CD14-positive monocyte (primary cell): ENCODE measurements at regions not wholly inside any gene's neighbourhood (a gene's known extent, or its start where the extent isn't known, plus 50 kb on each side); places are given as distances from the start of the nearest gene placed in this dataset.

ENCODE experiments used
- DNase-seq, 3 donors: peaks; one replicate each; pipeline ENCODE4 v3.0.0-alpha.2; 2011 to 2022
- H2AFZ ChIP-seq: 2 replicates; pipeline ENCODE4 v1.6.0; 2012; ENCODE audit warnings: mild to moderate bottlenecking, low read depth, low read length, inconsistent platforms; ENCODE audit not compliant: insufficient read depth, poor library complexity, severe bottlenecking
- H3K27ac ChIP-seq, 2 donors: 1 replicate in 1 of 2; 2 replicates in 1 of 2; pipeline ENCODE4 v1.5.1; 2012 to 2013; ENCODE audit warnings: low read length in 2 of 2, control low read depth in 1 of 2, inconsistent platforms in 1 of 2, low read depth in 1 of 2, mild to moderate bottlenecking in 1 of 2
- H3K27me3 ChIP-seq, 2 donors: one replicate each; pipeline versions ENCODE4 v1.6.0 to v1.6.1; 2011 to 2013; ENCODE audit warnings: low read length in 2 of 2; ENCODE audit not compliant: control insufficient read depth in 2 of 2, insufficient read depth in 2 of 2
- H3K36me3 ChIP-seq, 2 donors: replicated peaks in 1 of 2; 1 replicate in 1 of 2; 2 replicates in 1 of 2; pipeline versions ENCODE4 v1.5.1 to v1.6.1; 2012 to 2013; ENCODE audit warnings: low read length in 2 of 2, control low read depth in 1 of 2, inconsistent platforms in 1 of 2, mild to moderate bottlenecking in 1 of 2; ENCODE audit not compliant: insufficient read depth in 2 of 2, control insufficient read depth in 1 of 2
- H3K4me1 ChIP-seq, 2 donors: 1 replicate in 1 of 2; 2 replicates in 1 of 2; pipeline versions ENCODE4 v1.5.1 to v1.6.1; 2012 to 2013; ENCODE audit warnings: low read length in 2 of 2, control low read depth in 1 of 2, inconsistent platforms in 1 of 2, mild to moderate bottlenecking in 1 of 2, moderate library complexity in 1 of 2; ENCODE audit not compliant: insufficient read depth in 2 of 2, control insufficient read depth in 1 of 2
- H3K4me2 ChIP-seq: replicated peaks from 2 replicates; pipeline ENCODE3; 2012; ENCODE audit warnings: low read length, moderate library complexity, mild to moderate bottlenecking; ENCODE audit not compliant: poor library complexity, severe bottlenecking; ENCODE audit errors: extremely low read depth
- H3K4me3 ChIP-seq, 3 experiments: fragments of 200-600 bp in 1 of 3; sonication (generic) in 1 of 3; replicated peaks in 1 of 3; 1 replicate in 2 of 3; 2 replicates in 1 of 3; pipeline ENCODE4 v1.5.1; 2011 to 2013; ENCODE audit warnings: low read length in 3 of 3, mild to moderate bottlenecking in 3 of 3, control low read depth in 2 of 3, low read depth in 2 of 3, inconsistent platforms in 1 of 3, moderate library complexity in 1 of 3
- H3K79me2 ChIP-seq: 2 replicates; pipeline ENCODE4 v1.6.0; 2012; ENCODE audit warnings: mild to moderate bottlenecking, control low read depth, inconsistent platforms, low read length, moderate library complexity; ENCODE audit not compliant: insufficient read depth
- H3K9ac ChIP-seq: 2 replicates; pipeline ENCODE4 v1.6.0; 2017; ENCODE audit warnings: low read length, mild to moderate bottlenecking; ENCODE audit not compliant: insufficient read depth, poor library complexity, severe bottlenecking
- H3K9me3 ChIP-seq, 2 donors: replicated peaks in 1 of 2; 1 replicate in 1 of 2; 2 replicates in 1 of 2; pipeline versions ENCODE4 v1.5.1 to v1.6.1; 2012 to 2013; ENCODE audit warnings: low read length in 2 of 2, control low read depth in 1 of 2; ENCODE audit not compliant: control insufficient read depth in 1 of 2, insufficient read depth in 1 of 2
- H4K20me1 ChIP-seq: 2 replicates; pipeline ENCODE4 v1.6.0; 2012; ENCODE audit warnings: mild to moderate bottlenecking, low read length, control low read depth, moderate library complexity; ENCODE audit not compliant: insufficient read depth
- H3K27ac Mint-ChIP-seq, 7 donors: one replicate each; pipeline ENCODE4 v1.8.0; 2020; ENCODE audit warnings: mild to moderate bottlenecking in 7 of 7, mixed read lengths in 7 of 7, moderate library complexity in 6 of 7, inconsistent platforms in 2 of 7
- H3K27me3 Mint-ChIP-seq, 3 donors: one replicate each; pipeline ENCODE4 v1.8.0; 2021 to 2022; ENCODE audit warnings: low read depth in 3 of 3, mild to moderate bottlenecking in 3 of 3, mixed read lengths in 3 of 3, moderate library complexity in 3 of 3, inconsistent platforms in 1 of 3
- H3K36me3 Mint-ChIP-seq, 2 donors: one replicate each; pipeline ENCODE4 v1.8.0; 2020; ENCODE audit warnings: mixed read lengths in 2 of 2, inconsistent platforms in 1 of 2, mild to moderate bottlenecking in 1 of 2
- H3K4me1 Mint-ChIP-seq: one replicate; pipeline ENCODE4 v1.8.0; 2020; ENCODE audit warnings: mild to moderate bottlenecking, mixed read lengths
- H3K4me3 Mint-ChIP-seq, 2 donors: one replicate each; pipeline ENCODE4 v1.8.0; 2020; ENCODE audit warnings: mild to moderate bottlenecking in 2 of 2, mixed read lengths in 2 of 2, moderate library complexity in 1 of 2
- H3K9me3 Mint-ChIP-seq, 7 donors: one replicate each; pipeline ENCODE4 v1.8.0; 2020 to 2022; ENCODE audit warnings: mixed read lengths in 7 of 7, mild to moderate bottlenecking in 6 of 7, moderate library complexity in 6 of 7, inconsistent platforms in 2 of 7
- WGBS: methylation state at CpG from one replicate; pipeline ENCODE4 v1.1.5; 2013; ENCODE audit warnings: missing lambda C conversion rate; ENCODE audit not compliant: insufficient coverage; 5-methylcytosine and 5-hydroxymethylcytosine counted together
- intact Hi-C, 2 donors: fragments of 100-400 bp; cut with micrococcal nuclease; formaldehyde crosslinking; loops; one replicate each; pipeline versions ENCODE4 v1.15.0 to v1.15.1; 2023
- TF ChIP-seq, protein P1 (sequence below): fragments of 200-600 bp; IDR thresholded peaks from one replicate; pipeline ENCODE4 v1.8.0; 2022; ENCODE audit warnings: antibody characterized with exemption, mild to moderate bottlenecking

GRCh38 chr2:144704709-144705095, 184.8 kb upstream of the ZEB2 start:
- TF ChIP-seq, protein P1, sequence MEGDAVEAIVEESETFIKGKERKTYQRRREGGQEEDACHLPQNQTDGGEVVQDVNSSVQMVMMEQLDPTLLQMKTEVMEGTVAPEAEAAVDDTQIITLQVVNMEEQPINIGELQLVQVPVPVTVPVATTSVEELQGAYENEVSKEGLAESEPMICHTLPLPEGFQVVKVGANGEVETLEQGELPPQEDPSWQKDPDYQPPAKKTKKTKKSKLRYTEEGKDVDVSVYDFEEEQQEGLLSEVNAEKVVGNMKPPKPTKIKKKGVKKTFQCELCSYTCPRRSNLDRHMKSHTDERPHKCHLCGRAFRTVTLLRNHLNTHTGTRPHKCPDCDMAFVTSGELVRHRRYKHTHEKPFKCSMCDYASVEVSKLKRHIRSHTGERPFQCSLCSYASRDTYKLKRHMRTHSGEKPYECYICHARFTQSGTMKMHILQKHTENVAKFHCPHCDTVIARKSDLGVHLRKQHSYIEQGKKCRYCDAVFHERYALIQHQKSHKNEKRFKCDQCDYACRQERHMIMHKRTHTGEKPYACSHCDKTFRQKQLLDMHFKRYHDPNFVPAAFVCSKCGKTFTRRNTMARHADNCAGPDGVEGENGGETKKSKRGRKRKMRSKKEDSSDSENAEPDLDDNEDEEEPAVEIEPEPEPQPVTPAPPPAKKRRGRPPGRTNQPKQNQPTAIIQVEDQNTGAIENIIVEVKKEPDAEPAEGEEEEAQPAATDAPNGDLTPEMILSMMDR, result no peak
- Histone ChIP-seq H3K36me3 (no peaks in the 10 kb centered on the region), H3K27ac (peak overlapping the region; percentile 49 to 100), H3K4me2 (peak overlapping the region; percentile 42), H3K9me3 (no peaks in the 10 kb centered on the region), H3K4me1 (peaks cover 63 to 74% of the 10 kb centered on the region in 2 donors), H4K20me1 (no peaks in the 10 kb centered on the region), H3K79me2 (peaks cover 41% of the 10 kb centered on the region), H3K9ac (peak overlapping the region; percentile 67), H3K4me3 (no peak overlapping the region), H3K27me3 (no peaks in the 10 kb centered on the region), H2AFZ (no peak overlapping the region)
- H3K36me3 Mint-ChIP-seq, result peaks cover 17 to 18% of the 10 kb centered on the region in 2 donors
- DNase-seq, result peak in 1 of 3 donors; percentile 14
- no peaks in the 10 kb centered on the region for H3K27me3 Mint-ChIP-seq
- no CpG with 5 or more reads among the region's 3 CpGs for WGBS
- intact Hi-C loops, result loop anchor here in 1 of 2 donors (5.0 kb wide), 1 partner anchor 187 kb away; no protein-coding TSS in a partner anchor
- H3K27ac Mint-ChIP-seq, result peak overlapping the region; percentile 96 to 99 (median 99)
- peaks cover 0 to 5% (median 3%) of the 10 kb centered on the region in 7 donors for H3K9me3 Mint-ChIP-seq
- H3K4me3 Mint-ChIP-seq, result no peak overlapping the region
- H3K4me1 Mint-ChIP-seq, result peaks cover 70% of the 10 kb centered on the region

DNA sequence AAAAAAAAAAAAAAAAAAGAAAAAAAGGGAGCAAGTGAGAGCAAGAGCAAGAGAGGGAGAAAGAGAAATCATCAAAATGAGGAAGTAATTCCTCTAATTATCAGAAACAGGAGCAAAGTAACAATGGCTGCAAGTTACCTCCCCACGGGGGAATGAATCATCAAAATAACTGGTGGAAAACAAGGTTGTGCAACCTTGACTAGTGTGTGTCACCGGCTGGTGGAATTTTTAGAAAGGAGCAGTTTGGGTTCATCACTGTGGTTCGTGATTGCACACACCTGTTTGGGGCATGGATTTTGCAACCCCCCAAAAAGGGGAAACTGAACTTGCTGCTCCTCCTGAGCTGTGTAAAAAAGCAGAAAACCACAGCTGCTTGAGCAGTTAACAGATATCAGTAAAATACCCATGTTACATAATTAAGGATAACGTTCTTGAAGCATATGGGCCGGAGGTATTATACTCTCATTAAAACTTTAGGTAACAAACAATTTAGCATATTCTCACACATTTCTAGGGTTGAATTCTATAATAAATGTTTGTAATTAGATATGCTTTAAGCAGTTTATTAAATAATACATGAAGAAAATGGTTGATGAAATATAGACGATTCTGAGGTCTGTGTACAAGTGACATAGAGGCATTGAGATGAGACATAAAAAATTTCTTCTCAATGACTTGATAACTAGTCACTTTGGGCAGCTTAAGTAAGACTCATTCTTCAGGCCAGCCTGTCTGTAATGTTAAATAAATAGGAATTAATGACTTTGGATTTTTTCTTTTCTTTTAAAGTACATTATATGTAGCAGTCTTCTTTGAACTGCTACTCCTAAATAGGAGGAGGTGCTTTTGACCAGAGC, 184.2 kb upstream of the ZEB2 start:
- no peaks in the 10 kb centered on the region for H3K9me3 ChIP-seq
- Mint-ChIP-seq H3K9me3 (peaks cover 0 to 5% (median 3%) of the 10 kb centered on the region in 7 donors), H3K4me3 (no peak overlapping the region), H3K27ac (peak overlapping the region; percentile 96 to 99 (median 99)), H3K27me3 (no peaks in the 10 kb centered on the region), H3K4me1 (peaks cover 65% of the 10 kb centered on the region), H3K36me3 (peaks cover 20 to 21% of the 10 kb centered on the region in 2 donors)
- peaks cover 63 to 73% of the 10 kb centered on the region in 2 donors for H3K4me1 ChIP-seq
- H3K4me2 ChIP-seq, result peak overlapping the region; percentile 42
- H3K27me3 ChIP-seq, result no peaks in the 10 kb centered on the region
- TF ChIP-seq, protein P1, result no peak
- H4K20me1 ChIP-seq, result no peaks in the 10 kb centered on the region
- peak overlapping the region; percentile 67 for H3K9ac ChIP-seq
- no peak overlapping the region for H3K4me3 ChIP-seq
- H2AFZ ChIP-seq, result no peak overlapping the region
- H3K36me3 ChIP-seq, result no peaks in the 10 kb centered on the region
- peaks cover 47% of the 10 kb centered on the region for H3K79me2 ChIP-seq
- WGBS, result 0% methylated on average over 2 of the region's 6 CpGs
- peak overlapping the region; percentile 84 to 100 for H3K27ac ChIP-seq
- intact Hi-C loops, result loop anchor here in 1 of 2 donors (2.0 to 5.0 kb wide), 2 partner anchors 45 to 187 kb away; no protein-coding TSS in a partner anchor
- peak; percentile 98 to 100 (median 99) for DNase-seq
